Panc1 (cell line): ENCODE measurements at regions not wholly inside any gene's neighbourhood (a gene's known extent, or its start where the extent isn't known, plus 50 kb on each side); places are given as distances from the start of the nearest gene placed in this dataset.

ENCODE experiments used
- POLR2AphosphoS5 ChIP-seq: IDR thresholded peaks from 2 replicates; pipeline ENCODE4 v1.6.1; 2012; ENCODE audit warnings: mild to moderate bottlenecking, low read depth, low read length, moderate library complexity
- SIN3A ChIP-seq: IDR thresholded peaks from 2 replicates; pipeline ENCODE4 v1.6.1; 2012; ENCODE audit warnings: low read depth, mild to moderate bottlenecking, low read length, moderate library complexity, borderline replicate concordance; ENCODE audit not compliant: insufficient read depth
- TF ChIP-seq, protein P1 (sequence below): fragments of 450-650 bp; IDR thresholded peaks from 2 replicates; pipeline ENCODE4 v1.5.1; 2017; ENCODE audit warnings: mild to moderate bottlenecking
- TF ChIP-seq, protein P2 (sequence below), 2 experiments: IDR thresholded peaks; 2 replicates each; pipeline ENCODE4 v1.6.1; 2011 to 2012; ENCODE audit warnings: low read depth in 2 of 2, control low read depth in 1 of 2, low read length in 1 of 2, mild to moderate bottlenecking in 1 of 2, moderate library complexity in 1 of 2; ENCODE audit not compliant: insufficient read depth in 1 of 2

DNA sequence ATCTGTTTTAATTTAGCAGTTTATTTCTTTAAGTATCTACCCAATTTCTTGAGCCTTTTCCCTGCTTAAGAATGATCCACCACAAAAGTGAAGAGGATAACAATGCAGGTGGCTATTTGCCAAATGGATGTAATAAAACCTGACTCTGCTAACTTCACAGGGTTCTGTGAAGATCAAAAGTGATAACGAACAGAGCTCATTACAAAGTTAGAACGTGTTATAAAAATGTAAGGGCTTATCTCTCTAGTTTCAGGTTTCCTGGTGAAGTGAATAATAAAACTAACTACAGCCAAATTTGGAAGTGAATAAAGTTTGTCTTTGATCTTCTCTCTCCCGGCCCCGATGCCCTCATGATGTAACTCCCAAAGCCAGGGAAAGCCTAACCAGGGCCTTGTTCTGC, 497.9 kb downstream of the SMARCA1 start:
- TF ChIP-seq SIN3A (no peak), POLR2AphosphoS5 (no peak)
- TF ChIP-seq, protein P1, sequence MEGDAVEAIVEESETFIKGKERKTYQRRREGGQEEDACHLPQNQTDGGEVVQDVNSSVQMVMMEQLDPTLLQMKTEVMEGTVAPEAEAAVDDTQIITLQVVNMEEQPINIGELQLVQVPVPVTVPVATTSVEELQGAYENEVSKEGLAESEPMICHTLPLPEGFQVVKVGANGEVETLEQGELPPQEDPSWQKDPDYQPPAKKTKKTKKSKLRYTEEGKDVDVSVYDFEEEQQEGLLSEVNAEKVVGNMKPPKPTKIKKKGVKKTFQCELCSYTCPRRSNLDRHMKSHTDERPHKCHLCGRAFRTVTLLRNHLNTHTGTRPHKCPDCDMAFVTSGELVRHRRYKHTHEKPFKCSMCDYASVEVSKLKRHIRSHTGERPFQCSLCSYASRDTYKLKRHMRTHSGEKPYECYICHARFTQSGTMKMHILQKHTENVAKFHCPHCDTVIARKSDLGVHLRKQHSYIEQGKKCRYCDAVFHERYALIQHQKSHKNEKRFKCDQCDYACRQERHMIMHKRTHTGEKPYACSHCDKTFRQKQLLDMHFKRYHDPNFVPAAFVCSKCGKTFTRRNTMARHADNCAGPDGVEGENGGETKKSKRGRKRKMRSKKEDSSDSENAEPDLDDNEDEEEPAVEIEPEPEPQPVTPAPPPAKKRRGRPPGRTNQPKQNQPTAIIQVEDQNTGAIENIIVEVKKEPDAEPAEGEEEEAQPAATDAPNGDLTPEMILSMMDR = no peak
- TF ChIP-seq, protein P2, sequence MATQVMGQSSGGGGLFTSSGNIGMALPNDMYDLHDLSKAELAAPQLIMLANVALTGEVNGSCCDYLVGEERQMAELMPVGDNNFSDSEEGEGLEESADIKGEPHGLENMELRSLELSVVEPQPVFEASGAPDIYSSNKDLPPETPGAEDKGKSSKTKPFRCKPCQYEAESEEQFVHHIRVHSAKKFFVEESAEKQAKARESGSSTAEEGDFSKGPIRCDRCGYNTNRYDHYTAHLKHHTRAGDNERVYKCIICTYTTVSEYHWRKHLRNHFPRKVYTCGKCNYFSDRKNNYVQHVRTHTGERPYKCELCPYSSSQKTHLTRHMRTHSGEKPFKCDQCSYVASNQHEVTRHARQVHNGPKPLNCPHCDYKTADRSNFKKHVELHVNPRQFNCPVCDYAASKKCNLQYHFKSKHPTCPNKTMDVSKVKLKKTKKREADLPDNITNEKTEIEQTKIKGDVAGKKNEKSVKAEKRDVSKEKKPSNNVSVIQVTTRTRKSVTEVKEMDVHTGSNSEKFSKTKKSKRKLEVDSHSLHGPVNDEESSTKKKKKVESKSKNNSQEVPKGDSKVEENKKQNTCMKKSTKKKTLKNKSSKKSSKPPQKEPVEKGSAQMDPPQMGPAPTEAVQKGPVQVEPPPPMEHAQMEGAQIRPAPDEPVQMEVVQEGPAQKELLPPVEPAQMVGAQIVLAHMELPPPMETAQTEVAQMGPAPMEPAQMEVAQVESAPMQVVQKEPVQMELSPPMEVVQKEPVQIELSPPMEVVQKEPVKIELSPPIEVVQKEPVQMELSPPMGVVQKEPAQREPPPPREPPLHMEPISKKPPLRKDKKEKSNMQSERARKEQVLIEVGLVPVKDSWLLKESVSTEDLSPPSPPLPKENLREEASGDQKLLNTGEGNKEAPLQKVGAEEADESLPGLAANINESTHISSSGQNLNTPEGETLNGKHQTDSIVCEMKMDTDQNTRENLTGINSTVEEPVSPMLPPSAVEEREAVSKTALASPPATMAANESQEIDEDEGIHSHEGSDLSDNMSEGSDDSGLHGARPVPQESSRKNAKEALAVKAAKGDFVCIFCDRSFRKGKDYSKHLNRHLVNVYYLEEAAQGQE (IDR thresholded peaks at IDR 0.05; ENCODE audit: insufficient read depth in 1 of 2, low read depth in 2 of 2, low read length in 1 of 2) = no peak
